ENCODE measurements at regions not wholly inside any gene's neighbourhood (a gene's known extent, or its start where the extent isn't known, plus 50 kb on each side); places are given as distances from the start of the nearest gene placed in this dataset.

GRCh38 chr10:52424341-52424740, 110.3 kb downstream of the DKK1 start:
- TF ChIP-seq CTCF (conservative IDR thresholded peaks at IDR 0.05 in 1 of 2, IDR thresholded peaks at IDR 0.05 in 1 of 2; ENCODE audit: extremely low read depth in 1 of 2, insufficient read depth in 1 of 2, low read depth in 1 of 2, low read length in 2 of 2) = no peak
- no peak for TF ChIP-seq EZH2 (IDR thresholded peaks at IDR 0.05; ENCODE audit: borderline replicate concordance, low read length)
